GM21390 (cell line): ENCODE measurements at regions not wholly inside any gene's neighbourhood (a gene's known extent, or its start where the extent isn't known, plus 50 kb on each side); places are given as distances from the start of the nearest gene placed in this dataset.
A peak's percentile ranks its signal among the peaks of the same experiment; 100 is the strongest.

Experiments
- ATAC-seq: cut with Tn5 transposase; IDR thresholded peaks from one replicate; pipeline ENCODE4 v1.9.1; 2021; ENCODE audit not compliant: unreplicated experiment

GRCh38 chr4:123496421-123496820 is 99.8 kb downstream of the SPRY1 start:
- no peak for ATAC-seq

- ATAC-seq = no peak
Measured at GRCh38 chr4:123497340-123497739, 100.7 kb downstream of the SPRY1 start.

GRCh38 chr4:123501733-123502132 is 105.1 kb downstream of the SPRY1 start:
- ATAC-seq = no peak

- ATAC-seq = no peak
Measured at GRCh38 chr4:123503698-123504363, 107.2 kb downstream of the SPRY1 start.

DNA sequence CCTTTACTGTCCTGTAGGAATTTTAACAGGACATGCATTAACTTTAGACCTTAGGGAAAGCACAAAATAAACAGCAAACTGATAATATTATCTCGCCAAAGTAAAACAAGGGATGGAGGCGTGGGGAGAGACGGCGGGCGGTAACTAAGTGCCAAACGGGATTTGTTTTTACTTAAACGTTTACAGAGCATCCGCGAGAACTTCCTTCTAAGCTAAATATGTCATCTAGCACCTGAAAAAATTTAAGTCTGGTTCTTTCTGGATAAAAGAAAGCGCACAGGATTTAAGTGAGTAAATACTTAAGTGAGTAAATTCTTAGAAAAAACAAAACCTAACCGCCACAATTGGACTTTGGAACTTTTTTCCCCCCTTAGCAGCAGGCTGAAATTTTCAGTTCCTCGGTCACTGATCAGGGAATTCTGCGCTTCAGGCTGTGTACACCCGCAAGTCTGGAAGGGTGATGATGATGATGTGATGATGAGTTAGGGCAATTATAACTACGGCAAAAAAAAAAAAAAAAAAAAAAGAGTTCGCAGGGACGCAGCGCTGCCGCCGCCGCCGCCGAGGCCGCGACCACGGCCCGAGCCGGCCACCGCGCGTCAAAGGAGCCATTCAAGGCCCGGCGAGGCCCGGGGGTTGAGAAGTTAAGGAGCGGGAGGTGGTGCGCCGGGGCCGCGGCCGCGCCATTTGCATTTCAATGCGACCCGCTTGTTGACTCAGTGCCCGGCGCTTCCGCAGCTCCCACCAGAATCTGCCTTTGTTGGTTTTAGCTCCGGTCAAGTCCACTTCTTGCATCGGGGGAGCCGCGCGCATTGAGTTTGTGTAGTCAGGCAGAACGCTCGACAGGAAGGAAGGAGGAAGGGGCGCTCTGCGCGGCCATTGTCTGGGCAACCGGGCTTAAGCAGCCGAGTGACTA is 108.8 kb downstream of the SPRY1 start:
- ATAC-seq = peak; percentile 68

GRCh38 chr4:123506011-123506695 is 109.6 kb downstream of the SPRY1 start:
- ATAC-seq = no peak

DNA sequence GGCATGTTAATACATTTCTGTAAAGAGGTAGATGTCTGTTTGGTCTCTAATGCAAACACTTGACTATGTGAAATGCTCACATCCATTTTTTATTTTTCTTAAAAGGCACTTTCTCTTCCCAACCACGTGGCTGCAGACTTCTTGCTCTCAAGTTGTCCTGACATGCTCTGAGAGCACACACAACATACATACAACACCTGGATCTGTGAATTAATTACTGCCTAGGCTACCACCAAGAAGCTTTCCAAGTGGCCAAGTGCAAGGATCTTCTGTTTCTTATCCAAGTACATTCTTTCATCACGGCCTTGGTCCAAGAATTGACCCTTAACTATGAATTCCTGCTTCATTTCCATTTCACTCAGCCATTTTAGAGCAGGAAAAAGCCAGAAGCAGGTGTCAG is 110.8 kb downstream of the SPRY1 start:
- ATAC-seq = no peak

- no peak for ATAC-seq
Measured at GRCh38 chr4:123510221-123510620, 113.6 kb downstream of the SPRY1 start.

- ATAC-seq = no peak
Measured at GRCh38 chr4:123510659-123511058, 114.1 kb downstream of the SPRY1 start.

- ATAC-seq = no peak
Measured at GRCh38 chr4:123516576-123516975, 120.0 kb downstream of the SPRY1 start.

- ATAC-seq = no peak
Measured at GRCh38 chr4:123517176-123517575, 120.6 kb downstream of the SPRY1 start.

DNA sequence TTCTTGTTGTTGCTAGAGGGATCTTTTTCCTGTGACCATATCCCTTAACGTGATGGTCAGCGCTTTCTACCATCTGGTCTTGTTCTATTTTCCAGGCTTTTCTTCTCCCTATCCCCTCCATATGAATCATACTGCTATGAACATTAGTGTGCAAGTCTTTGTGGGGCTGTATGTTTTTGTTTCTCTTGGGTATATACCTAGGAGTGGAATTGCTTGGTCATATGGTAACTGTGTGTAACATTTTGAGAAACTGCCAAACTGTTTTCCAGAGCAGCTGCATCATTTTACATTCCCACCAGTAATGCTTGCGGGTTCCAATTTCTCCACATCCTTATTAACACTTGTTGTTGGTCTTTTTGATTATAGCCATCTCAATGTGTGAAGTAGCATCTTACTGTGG is 121.4 kb downstream of the SPRY1 start:
- ATAC-seq = no peak

DNA sequence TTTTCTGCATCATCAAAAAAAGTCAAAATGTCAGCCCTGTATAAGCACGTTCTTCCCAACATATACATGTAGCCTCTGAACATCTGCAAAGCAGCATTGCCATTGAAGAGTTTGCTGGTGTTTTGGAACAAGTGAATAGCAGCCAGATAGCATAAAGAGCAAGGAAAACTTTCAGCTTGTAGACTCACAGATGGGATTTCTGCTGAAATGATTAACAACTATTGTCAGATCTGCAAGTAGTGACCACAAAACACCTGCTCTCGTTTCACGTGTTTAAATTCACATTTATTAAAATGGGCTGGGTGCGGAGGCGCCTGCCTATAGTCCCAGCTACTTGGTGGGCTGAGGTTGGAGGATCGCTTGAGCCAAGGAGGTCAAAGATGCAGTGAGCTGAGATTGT is 123.7 kb downstream of the SPRY1 start:
- no peak for ATAC-seq

DNA sequence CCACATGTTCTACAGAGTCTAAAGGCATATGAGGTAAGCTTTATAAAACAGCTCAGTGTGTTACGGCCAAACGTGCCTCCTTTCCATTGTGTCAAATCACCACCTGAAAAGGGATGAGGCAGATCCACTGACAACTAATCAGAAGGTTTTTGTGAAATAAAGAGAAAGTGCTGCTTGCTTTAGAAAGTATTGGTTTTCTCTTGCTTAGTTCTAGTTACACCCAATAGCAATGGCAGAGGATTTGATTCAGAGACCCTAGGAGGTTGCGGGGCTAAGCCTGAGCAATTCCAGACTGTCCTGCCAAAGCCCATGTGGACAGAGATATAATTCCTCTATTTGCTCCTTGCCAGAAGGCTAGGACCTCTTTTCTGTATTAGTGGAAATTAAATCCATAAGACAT is 125.5 kb downstream of the SPRY1 start:
- no peak for ATAC-seq

DNA sequence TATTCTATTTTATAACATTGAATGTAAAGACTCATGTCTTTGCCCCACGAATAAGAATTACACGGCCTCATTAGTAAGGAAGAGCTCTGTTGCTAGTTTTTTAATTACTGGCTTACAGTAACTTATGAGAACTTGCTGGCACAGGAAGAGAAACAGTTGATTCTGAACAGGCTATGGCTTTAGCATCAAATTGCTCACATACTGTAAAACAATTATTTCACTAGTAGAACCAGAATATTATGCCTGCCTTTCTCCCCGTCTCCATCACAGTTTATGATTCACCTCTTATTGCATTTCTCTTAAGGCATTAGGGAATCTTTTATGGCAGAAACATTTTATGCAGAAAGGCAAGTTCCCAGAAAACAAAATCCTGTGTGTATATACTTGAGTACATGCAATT is 126.1 kb downstream of the SPRY1 start:
- no peak for ATAC-seq

DNA sequence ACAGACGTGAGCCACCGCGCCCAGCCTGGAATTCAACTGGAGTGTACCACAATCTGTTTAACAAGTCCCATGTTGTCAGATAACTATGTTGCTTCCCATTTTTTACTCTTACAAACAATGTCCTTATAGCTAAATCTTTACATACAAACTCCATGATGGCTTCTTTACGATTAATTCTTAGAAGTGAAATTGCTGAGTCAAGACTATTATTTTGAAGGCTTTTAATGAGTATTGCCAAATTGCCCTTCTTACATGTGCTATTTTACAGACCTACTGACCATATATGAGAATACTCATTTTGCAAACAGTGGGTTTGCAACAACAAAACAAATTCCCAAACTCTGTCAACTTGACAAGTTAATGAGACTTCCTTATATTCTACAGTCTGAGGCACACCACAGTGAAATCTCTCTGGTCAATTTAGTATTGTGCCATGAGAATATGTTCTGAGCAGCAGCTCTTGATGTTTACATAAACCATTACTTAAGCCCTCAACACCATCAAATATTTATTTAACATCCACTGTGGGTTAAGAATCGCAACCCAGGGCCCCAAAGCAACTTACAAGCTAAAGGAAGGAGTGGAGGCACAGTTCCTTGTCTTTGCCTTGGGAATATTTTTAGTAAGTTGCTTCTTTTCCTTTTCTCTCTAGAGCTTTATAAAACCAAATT is 128.5 kb downstream of the SPRY1 start:
- ATAC-seq = no peak

DNA sequence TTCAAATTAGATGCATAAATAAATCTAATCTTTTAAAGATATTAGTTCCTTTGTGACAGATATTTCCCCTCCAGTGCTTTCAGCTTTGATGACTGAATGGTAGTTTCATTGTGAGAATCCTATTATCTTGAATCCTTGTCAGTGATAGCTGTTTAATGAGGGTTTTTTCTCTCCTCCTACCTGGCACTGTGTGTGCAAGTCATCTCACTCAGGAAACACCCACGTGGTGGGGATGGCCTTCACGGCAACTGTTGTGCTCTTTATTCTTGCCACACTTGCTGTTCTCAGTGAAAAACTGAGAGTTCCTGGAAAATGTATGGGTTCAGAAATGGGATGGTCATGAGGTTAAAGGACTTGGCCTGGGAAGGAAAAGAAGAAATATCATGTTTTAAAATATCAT is 129.9 kb downstream of the SPRY1 start:
- ATAC-seq = no peak

DNA sequence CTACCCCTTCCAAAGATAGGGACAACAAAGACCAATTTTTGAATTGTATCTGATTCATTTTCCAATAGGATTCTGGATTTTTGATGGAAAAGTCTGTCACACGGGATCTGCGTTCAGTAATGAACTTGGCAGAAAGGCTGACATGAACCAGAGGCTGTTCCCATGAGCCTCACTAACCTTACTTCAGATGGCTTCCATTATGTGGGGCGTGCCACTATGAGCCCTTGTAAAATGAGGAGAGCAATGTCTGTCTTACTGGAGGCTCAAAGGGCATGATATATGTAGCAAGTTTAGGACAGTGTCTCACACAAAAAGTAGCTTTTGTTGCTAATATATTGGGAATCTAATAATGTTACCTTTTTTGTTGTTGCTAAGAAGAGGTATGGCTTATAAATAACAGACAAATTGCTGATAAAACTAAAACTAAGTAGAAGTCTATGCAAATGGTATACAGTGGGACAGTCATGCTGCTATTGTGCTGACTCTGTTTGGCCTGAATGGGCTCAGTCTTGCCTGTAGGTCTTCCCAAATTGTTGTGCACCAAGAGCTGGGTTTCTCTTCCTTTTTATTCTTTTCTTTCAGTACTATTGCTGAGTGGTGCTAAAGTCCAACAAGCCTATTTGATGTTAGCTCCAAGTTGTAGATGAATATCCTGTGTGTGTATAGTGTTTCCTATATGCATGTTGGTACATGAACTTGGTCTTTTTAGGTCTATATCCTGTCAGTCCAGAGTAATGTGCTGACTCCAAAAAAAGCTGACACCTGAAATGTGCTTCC is 132.1 kb downstream of the SPRY1 start:
- ATAC-seq = no peak

DNA sequence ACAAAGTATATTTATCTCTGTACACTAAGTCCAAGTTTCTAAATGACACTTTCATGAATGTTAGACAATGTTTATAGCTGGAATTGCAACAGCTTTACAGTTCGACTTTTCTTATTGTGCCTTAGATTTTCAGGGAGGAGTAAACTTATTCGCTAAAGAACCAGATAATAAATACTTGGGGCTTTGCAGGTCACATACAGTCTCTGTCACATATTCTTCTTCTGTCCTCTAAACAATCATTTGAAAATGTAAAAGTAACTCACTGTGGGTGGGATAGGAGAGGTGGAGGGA is 132.6 kb downstream of the SPRY1 start:
- ATAC-seq = no peak

- ATAC-seq = no peak
Measured at GRCh38 chr4:123530357-123530756, 133.8 kb downstream of the SPRY1 start.
